PC-9 (cell line): ENCODE measurements at regions not wholly inside any gene's neighbourhood (a gene's known extent, or its start where the extent isn't known, plus 50 kb on each side); places are given as distances from the start of the nearest gene placed in this dataset.

ENCODE experiments used
- BruUV-seq: library from RNA; stranded (reverse); fragments of 400-500 nt; replicated peaks from 2 replicates; lab custom pipeline; 2021; lab: Mats Ljungman, UMichigan
- CTCF ChIA-PET: fragments of 300-600 bp; sonication (Branson Sonifier 250); formaldehyde crosslinking; loops from one replicate; lab custom pipeline; 2022; ENCODE audit warnings: antibody characterized with exemption; lab: Charles Lee
- POLR2A ChIA-PET: fragments of 300-600 bp; sonication (Branson Sonifier 250); formaldehyde crosslinking; loops from one replicate; lab custom pipeline; 2022; ENCODE audit warnings: antibody characterized with exemption; ENCODE audit not compliant: unreplicated experiment; lab: Charles Lee
- DNase-seq, 2 experiments: peaks; one replicate each; pipeline versions ENCODE4 v3.0.0 to v3.0.0-alpha.2; 2015 to 2022; ENCODE audit warnings: mixed read lengths in 1 of 2
- H2AFZ ChIP-seq: fragments of 200-600 bp; sonication (generic); 2 replicates; pipeline ENCODE4 v1.8.1; 2017; ENCODE audit warnings: antibody characterized with exemption
- H3F3A ChIP-seq: fragments of 200-600 bp; sonication (generic); 2 replicates; pipeline ENCODE4 v1.8.1; 2017; ENCODE audit warnings: antibody characterized with exemption, mild to moderate bottlenecking, low read depth; ENCODE audit not compliant: insufficient read depth
- H3K27ac ChIP-seq: fragments of 200-600 bp; sonication (generic); 2 replicates; pipeline ENCODE4 v1.6.1; 2016; ENCODE audit warnings: mixed run types
- H3K27me3 ChIP-seq: fragments of 200-600 bp; sonication (generic); 2 replicates; pipeline ENCODE4 v1.6.1; 2016; ENCODE audit warnings: low read depth, mixed run types; ENCODE audit not compliant: insufficient read depth
- H3K36me3 ChIP-seq: fragments of 200-600 bp; sonication (generic); 2 replicates; pipeline ENCODE4 v1.6.1; 2016; ENCODE audit warnings: low read depth, mixed run types
- H3K4me1 ChIP-seq: fragments of 200-600 bp; sonication (generic); replicated peaks from 2 replicates; pipeline ENCODE4 v1.6.1; 2016; ENCODE audit warnings: mixed run types; ENCODE audit not compliant: insufficient read depth
- H3K4me2 ChIP-seq: fragments of 200-600 bp; sonication (generic); 2 replicates; pipeline ENCODE4 v1.6.1; 2017; ENCODE audit warnings: mixed run types
- H3K4me3 ChIP-seq: fragments of 200-600 bp; sonication (generic); 2 replicates; pipeline ENCODE4 v1.6.1; 2016; ENCODE audit warnings: mixed run types
- H3K79me2 ChIP-seq: fragments of 200-600 bp; sonication (generic); 2 replicates; pipeline ENCODE4 v1.6.1; 2017; ENCODE audit warnings: low read depth, mixed run types
- H3K9me2 ChIP-seq: fragments of 200-600 bp; sonication (generic); 2 replicates; pipeline ENCODE4 v1.8.1; 2017; ENCODE audit warnings: mild to moderate bottlenecking; ENCODE audit not compliant: insufficient read depth
- H3K9me3 ChIP-seq: fragments of 200-600 bp; sonication (generic); 2 replicates; pipeline ENCODE4 v1.8.1; 2016; ENCODE audit warnings: low read depth; ENCODE audit not compliant: insufficient read depth
- H4K20me1 ChIP-seq: fragments of 200-600 bp; sonication (generic); 2 replicates; pipeline ENCODE4 v1.8.1; 2017; ENCODE audit not compliant: insufficient read depth
- EZH2 ChIP-seq: fragments of 200-600 bp; sonication (generic); IDR thresholded peaks from 2 replicates; pipeline ENCODE4 v1.8.0; 2017; ENCODE audit warnings: antibody characterized with exemption, low read depth
- intact Hi-C: fragments of 100-400 bp; cut with micrococcal nuclease; formaldehyde crosslinking; loops from one replicate; pipeline ENCODE4 v1.10.0; 2022; ENCODE audit not compliant: unreplicated experiment
- TF ChIP-seq, protein P1 (sequence below): fragments of 200-600 bp; sonication (generic); conservative IDR thresholded peaks from 2 replicates; pipeline ENCODE4 v1.6.1; 2017; ENCODE audit warnings: mixed run types, antibody characterized with exemption, mild to moderate bottlenecking, moderate library complexity

DNA sequence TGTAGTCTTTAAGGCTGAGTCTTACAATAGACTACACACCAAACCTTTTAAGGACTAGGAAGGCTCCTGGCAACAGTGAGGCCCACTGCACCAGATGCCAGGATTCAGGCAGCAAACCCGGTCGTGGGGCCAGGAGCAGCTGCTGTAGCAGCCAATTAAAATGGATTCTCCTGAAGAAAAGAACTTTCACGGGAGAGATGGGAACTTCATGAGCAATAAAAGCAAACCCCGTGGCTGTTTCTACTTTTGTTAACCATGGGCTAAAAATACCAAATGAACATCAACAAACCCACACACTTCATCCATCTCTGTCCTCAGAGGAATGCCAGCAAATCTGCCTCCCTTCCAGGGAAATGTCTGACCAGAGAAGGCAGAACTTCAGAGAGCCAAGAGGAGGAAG lies 101.4 kb downstream of the BTC start:
- ChIA-PET CTCF (no interaction called here), POLR2A (no interaction called here)
- no peaks in the 10 kb centered on the region for H3K4me1 ChIP-seq
- H2AFZ ChIP-seq = no peak overlapping the region
- no peaks in the 10 kb centered on the region for H3K9me2 ChIP-seq
- DNase-seq = no peak
- no TSS peak for BruUV-seq
- H3K36me3 ChIP-seq = no peaks in the 10 kb centered on the region
- no peaks in the 10 kb centered on the region for H3K79me2 ChIP-seq
- H3K4me3 ChIP-seq = no peak overlapping the region
- H3K27ac ChIP-seq = no peak overlapping the region
- H3F3A ChIP-seq = no peaks in the 10 kb centered on the region
- H3K4me2 ChIP-seq = no peak overlapping the region
- H4K20me1 ChIP-seq = no peaks in the 10 kb centered on the region
- no peaks in the 10 kb centered on the region for H3K27me3 ChIP-seq
- intact Hi-C loops = no loop called here
- no peaks in the 10 kb centered on the region for H3K9me3 ChIP-seq
- TF ChIP-seq, protein P1, sequence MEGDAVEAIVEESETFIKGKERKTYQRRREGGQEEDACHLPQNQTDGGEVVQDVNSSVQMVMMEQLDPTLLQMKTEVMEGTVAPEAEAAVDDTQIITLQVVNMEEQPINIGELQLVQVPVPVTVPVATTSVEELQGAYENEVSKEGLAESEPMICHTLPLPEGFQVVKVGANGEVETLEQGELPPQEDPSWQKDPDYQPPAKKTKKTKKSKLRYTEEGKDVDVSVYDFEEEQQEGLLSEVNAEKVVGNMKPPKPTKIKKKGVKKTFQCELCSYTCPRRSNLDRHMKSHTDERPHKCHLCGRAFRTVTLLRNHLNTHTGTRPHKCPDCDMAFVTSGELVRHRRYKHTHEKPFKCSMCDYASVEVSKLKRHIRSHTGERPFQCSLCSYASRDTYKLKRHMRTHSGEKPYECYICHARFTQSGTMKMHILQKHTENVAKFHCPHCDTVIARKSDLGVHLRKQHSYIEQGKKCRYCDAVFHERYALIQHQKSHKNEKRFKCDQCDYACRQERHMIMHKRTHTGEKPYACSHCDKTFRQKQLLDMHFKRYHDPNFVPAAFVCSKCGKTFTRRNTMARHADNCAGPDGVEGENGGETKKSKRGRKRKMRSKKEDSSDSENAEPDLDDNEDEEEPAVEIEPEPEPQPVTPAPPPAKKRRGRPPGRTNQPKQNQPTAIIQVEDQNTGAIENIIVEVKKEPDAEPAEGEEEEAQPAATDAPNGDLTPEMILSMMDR = no peak
- TF ChIP-seq EZH2 = no peak
